GM12873 (cell line): ENCODE measurements at regions not wholly inside any gene's neighbourhood (a gene's known extent, or its start where the extent isn't known, plus 50 kb on each side); places are given as distances from the start of the nearest gene placed in this dataset.

ENCODE experiments used
- TF ChIP-seq, protein P1 (sequence below): IDR thresholded peaks from 2 replicates; pipeline ENCODE4 v1.5.1; 2012; ENCODE audit warnings: low read depth, mild to moderate bottlenecking, moderate library complexity, low read length, control low read depth; ENCODE audit not compliant: insufficient read depth; ENCODE audit errors: missing control alignments

- TF ChIP-seq, protein P1, sequence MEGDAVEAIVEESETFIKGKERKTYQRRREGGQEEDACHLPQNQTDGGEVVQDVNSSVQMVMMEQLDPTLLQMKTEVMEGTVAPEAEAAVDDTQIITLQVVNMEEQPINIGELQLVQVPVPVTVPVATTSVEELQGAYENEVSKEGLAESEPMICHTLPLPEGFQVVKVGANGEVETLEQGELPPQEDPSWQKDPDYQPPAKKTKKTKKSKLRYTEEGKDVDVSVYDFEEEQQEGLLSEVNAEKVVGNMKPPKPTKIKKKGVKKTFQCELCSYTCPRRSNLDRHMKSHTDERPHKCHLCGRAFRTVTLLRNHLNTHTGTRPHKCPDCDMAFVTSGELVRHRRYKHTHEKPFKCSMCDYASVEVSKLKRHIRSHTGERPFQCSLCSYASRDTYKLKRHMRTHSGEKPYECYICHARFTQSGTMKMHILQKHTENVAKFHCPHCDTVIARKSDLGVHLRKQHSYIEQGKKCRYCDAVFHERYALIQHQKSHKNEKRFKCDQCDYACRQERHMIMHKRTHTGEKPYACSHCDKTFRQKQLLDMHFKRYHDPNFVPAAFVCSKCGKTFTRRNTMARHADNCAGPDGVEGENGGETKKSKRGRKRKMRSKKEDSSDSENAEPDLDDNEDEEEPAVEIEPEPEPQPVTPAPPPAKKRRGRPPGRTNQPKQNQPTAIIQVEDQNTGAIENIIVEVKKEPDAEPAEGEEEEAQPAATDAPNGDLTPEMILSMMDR, result no peak
These were observed 104.0 kb upstream of the POU5F2 start for GRCh38 chr5:93845376-93845775.

DNA sequence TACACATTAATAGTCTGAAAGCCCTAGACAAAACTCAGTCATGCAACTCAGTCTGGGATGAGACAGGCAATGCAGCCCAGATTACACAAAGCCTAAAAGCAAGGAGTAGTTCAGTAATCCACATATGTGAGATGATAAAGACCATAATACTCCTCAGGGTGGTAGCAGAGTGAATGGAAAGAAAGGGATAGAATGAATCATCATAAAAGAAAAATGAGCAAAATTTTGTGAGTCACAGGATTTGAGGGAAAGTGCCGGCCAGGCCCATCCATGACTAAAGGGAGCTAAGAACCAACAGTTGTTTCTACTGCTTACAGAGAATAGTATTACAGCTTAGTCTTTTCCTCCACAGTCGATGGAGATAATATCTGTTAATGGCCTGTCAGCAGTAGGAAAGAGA is 90.0 kb upstream of the POU5F2 start:
- TF ChIP-seq, protein P1, result no peak

DNA sequence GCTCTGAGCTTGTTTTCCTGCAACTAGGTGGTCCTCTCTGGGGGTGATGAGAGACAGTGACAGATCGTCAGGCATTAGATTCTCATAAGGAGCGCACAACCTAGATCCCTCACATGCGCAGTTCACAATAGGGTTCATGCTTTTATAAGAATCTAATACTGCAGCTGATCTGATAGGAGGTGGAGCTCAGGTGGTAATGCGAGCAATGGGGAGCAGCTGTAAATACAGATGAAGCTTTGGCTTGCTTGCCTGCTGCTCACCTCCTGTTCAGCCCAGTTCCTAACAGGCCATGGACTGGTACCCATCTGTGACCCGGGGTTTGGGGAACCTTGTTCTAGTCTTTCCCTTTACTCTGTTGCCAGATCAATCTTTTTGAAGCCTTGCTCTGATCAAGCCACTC is 89.5 kb upstream of the POU5F2 start:
- TF ChIP-seq, protein P1, result no peak

DNA sequence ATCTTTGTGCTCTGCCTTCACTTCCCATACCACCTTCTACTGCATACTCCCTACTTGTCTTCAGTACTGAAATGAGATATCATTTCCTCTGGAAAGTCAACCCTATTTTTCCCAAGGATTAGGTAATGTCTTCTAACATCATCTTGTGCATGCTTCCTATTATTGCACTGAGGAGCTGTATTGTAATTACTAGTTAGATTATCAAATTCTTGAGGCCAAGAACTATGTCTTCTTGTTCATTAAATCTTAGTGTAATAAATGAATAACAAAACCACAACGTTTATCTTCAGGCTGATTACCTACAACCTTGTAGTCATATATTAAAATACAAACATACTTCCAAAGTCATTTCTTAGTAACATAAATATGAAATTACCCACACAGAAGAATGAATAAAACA is 87.9 kb upstream of the POU5F2 start:
- TF ChIP-seq, protein P1, result no peak

GRCh38 chr5:93821891-93822415 is 80.6 kb upstream of the POU5F2 start:
- TF ChIP-seq, protein P1, result no peak

DNA sequence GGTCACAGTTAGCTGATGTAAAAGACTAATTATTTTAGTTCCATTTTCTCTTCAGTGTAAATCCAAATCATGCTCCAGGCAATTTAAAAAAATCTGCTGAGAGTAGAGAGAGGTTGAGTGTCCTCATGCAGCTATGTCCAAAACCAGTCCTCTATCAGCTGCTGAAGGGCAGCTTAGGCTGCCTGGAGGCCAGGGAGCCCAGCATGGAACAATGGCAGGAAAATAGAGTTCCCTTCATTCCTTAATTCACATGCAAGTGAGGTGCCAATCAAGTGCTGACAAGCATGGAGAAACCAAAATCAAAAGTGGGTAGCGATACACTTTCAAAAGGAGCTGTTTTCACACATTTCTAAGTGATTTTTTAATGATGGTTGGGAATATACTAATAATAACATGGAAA is 78.3 kb upstream of the POU5F2 start:
- TF ChIP-seq, protein P1, result no peak

GRCh38 chr5:93810780-93811179 is 69.4 kb upstream of the POU5F2 start:
- TF ChIP-seq, protein P1, result no peak

DNA sequence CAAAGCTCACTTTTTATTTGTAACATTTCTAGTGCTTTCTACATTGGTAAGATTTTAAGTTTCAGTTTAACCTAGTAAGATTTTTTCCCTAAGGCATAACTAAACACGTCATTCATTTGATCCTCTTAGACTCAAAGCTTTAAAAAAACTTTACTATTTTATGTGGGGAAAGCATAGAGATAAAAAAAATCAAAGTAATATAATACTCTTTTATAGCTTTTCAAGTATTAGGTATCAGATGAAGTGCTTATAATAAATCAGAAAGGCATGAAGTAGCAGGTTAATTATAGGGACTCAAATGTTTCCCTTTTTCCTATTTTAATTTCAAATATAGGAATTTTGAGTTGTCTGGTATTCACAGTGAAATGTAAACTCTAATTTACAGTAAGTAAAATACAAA is 68.0 kb upstream of the POU5F2 start:
- TF ChIP-seq, protein P1, result no peak
